M059J (cell line): ENCODE measurements at regions not wholly inside any gene's neighbourhood (a gene's known extent, or its start where the extent isn't known, plus 50 kb on each side); places are given as distances from the start of the nearest gene placed in this dataset.

ENCODE experiments used
- DNase-seq: peaks from one replicate; pipeline ENCODE4 v3.0.0-alpha.2; 2012; ENCODE audit warnings: low read depth

GRCh38 chrX:39327255-39327654, 526.0 kb downstream of the MID1IP1 start:
- no peak for DNase-seq

GRCh38 chrX:39327705-39328104, 526.4 kb downstream of the MID1IP1 start:
- DNase-seq, result no peak

- no peak for DNase-seq
These were observed 527.4 kb downstream of the MID1IP1 start for GRCh38 chrX:39328661-39329060.

- peak; percentile 36 for DNase-seq
These were observed 529.9 kb downstream of the MID1IP1 start for GRCh38 chrX:39331082-39331704.

- DNase-seq, result no peak
These were observed 532.2 kb downstream of the MID1IP1 start for GRCh38 chrX:39333451-39333850.

GRCh38 chrX:39335513-39336235, 534.4 kb downstream of the MID1IP1 start:
- no peak for DNase-seq

GRCh38 chrX:39336671-39337311, 535.5 kb downstream of the MID1IP1 start:
- no peak for DNase-seq

GRCh38 chrX:39337451-39337850, 536.2 kb downstream of the MID1IP1 start:
- DNase-seq, result no peak

GRCh38 chrX:39338583-39338982, 537.3 kb downstream of the MID1IP1 start:
- DNase-seq, result no peak

- DNase-seq, result no peak
These were observed 555.0 kb downstream of the MID1IP1 start for GRCh38 chrX:39356119-39356807.

- no peak for DNase-seq
These were observed 558.8 kb downstream of the MID1IP1 start for GRCh38 chrX:39360101-39360500.

- DNase-seq, result no peak
These were observed 560.5 kb downstream of the MID1IP1 start for GRCh38 chrX:39361736-39362135.

- no peak for DNase-seq
These were observed 566.2 kb downstream of the MID1IP1 start for GRCh38 chrX:39367416-39367815.

GRCh38 chrX:39372115-39372514, 570.9 kb downstream of the MID1IP1 start:
- no peak for DNase-seq

- DNase-seq, result no peak
These were observed 575.9 kb downstream of the MID1IP1 start for GRCh38 chrX:39377157-39377556.

GRCh38 chrX:39377773-39378172, 576.5 kb downstream of the MID1IP1 start:
- DNase-seq, result no peak

- DNase-seq, result no peak
These were observed 580.2 kb downstream of the MID1IP1 start for GRCh38 chrX:39381422-39381821.

GRCh38 chrX:39384996-39385395, 583.7 kb downstream of the MID1IP1 start:
- no peak for DNase-seq

- DNase-seq, result no peak
These were observed 587.5 kb downstream of the MID1IP1 start for GRCh38 chrX:39388730-39389129.

- no peak for DNase-seq
These were observed 595.2 kb downstream of the MID1IP1 start for GRCh38 chrX:39396358-39396995.

- no peak for DNase-seq
These were observed 596.4 kb downstream of the MID1IP1 start for GRCh38 chrX:39397561-39398199.
